Endothelial cell of umbilical vein (primary cell): ENCODE measurements at regions not wholly inside any gene's neighbourhood (a gene's known extent, or its start where the extent isn't known, plus 50 kb on each side); places are given as distances from the start of the nearest gene placed in this dataset.

Experiments
- BruUV-seq: library from RNA; stranded (reverse); fragments of 400-500 nt; replicated peaks from 2 replicates; lab custom pipeline; 2021; lab: Mats Ljungman, UMichigan
- CTCF ChIA-PET: fragments of 300-600, 350-600 bp; sonication (Branson Sonifier 250); formaldehyde crosslinking; loops from one replicate; lab custom pipeline; 2021; ENCODE audit warnings: antibody characterized with exemption, inconsistent platforms; lab: Charles Lee
- POLR2A ChIA-PET: fragments of 300-600, 350-600 bp; sonication (Branson Sonifier 250); formaldehyde crosslinking; loops from one replicate; lab custom pipeline; 2021; ENCODE audit warnings: antibody characterized with exemption, inconsistent platforms; lab: Charles Lee
- DNase-seq: peaks from one replicate; pipeline ENCODE4 v3.0.0-alpha.2; 2011; ENCODE audit warnings: low read depth, low spot score
- FAIRE-seq: peaks from 2 replicates; lab custom pipeline; 2011; peaks lifted over from hg19 to GRCh38; lab: Jason Lieb, UNC
- H2AFZ ChIP-seq: 2 replicates; pipeline ENCODE4 v1.6.0; 2012; ENCODE audit warnings: low read depth, low read length, control low read depth, inconsistent platforms
- H3K27ac ChIP-seq: 2 replicates; pipeline ENCODE4 v1.5.1; 2011; ENCODE audit warnings: low read depth, mild to moderate bottlenecking, control low read depth, low read length, moderate library complexity; ENCODE audit not compliant: insufficient read depth
- H3K27me3 ChIP-seq, 2 experiments: 2 replicates each; pipeline versions ENCODE4 v1.6.0 to v1.6.1; 2011; ENCODE audit warnings: low read length in 2 of 2, mixed read lengths in 1 of 2; ENCODE audit not compliant: control insufficient read depth in 2 of 2, insufficient read depth in 2 of 2
- H3K36me3 ChIP-seq, 2 experiments: 2 replicates in 1 of 2; 3 replicates in 1 of 2; pipeline ENCODE4 v1.5.1; 2011; ENCODE audit warnings: low read length in 2 of 2, mild to moderate bottlenecking in 1 of 2, moderate library complexity in 1 of 2; ENCODE audit not compliant: control insufficient read depth in 2 of 2, insufficient read depth in 2 of 2; ENCODE audit errors: extremely low read depth in 1 of 2
- H3K4me1 ChIP-seq: 3 replicates; pipeline ENCODE4 v1.5.1; 2011; ENCODE audit warnings: mild to moderate bottlenecking, low read length; ENCODE audit not compliant: control insufficient read depth, insufficient read depth; ENCODE audit errors: extremely low read depth
- H3K4me2 ChIP-seq: 2 replicates; pipeline ENCODE4 v1.6.1; 2011; ENCODE audit warnings: low read length, control low read depth, mixed read lengths; ENCODE audit not compliant: insufficient read depth
- H3K4me3 ChIP-seq, 3 experiments: fragments of 200-600 bp in 1 of 3; sonication (generic), shearing (Covaris generic) in 1 of 3; replicated peaks in 1 of 3; 2 replicates each; pipeline ENCODE4 v1.5.1; 2011 to 2016; ENCODE audit warnings: control low read depth in 3 of 3, low read length in 3 of 3, mild to moderate bottlenecking in 2 of 3, inconsistent platforms in 1 of 3, low read depth in 1 of 3, moderate library complexity in 1 of 3; ENCODE audit not compliant: insufficient read depth in 1 of 3
- H3K79me2 ChIP-seq: 2 replicates; pipeline ENCODE4 v1.6.0; 2012; ENCODE audit warnings: low read length, inconsistent platforms; ENCODE audit not compliant: control insufficient read depth, insufficient read depth
- H3K9ac ChIP-seq: replicated peaks from 2 replicates; pipeline ENCODE3; 2011; ENCODE audit warnings: low read length, control low read depth; ENCODE audit not compliant: insufficient read depth; ENCODE audit errors: extremely low read depth
- H3K9me1 ChIP-seq: replicated peaks from 3 replicates; pipeline ENCODE4 v1.6.0; 2011; ENCODE audit warnings: mild to moderate bottlenecking, low read length; ENCODE audit not compliant: control insufficient read depth, insufficient read depth; ENCODE audit errors: extremely low read depth
- H3K9me3 ChIP-seq: replicated peaks from 2 replicates; pipeline ENCODE4 v1.5.1; 2012; ENCODE audit warnings: low read length, inconsistent platforms; ENCODE audit not compliant: control insufficient read depth, insufficient read depth
- H4K20me1 ChIP-seq: replicated peaks from 2 replicates; pipeline ENCODE3; 2011; ENCODE audit warnings: mild to moderate bottlenecking, low read length; ENCODE audit not compliant: control insufficient read depth, insufficient read depth; ENCODE audit errors: extremely low read depth
- EZH2 ChIP-seq: IDR thresholded peaks from 2 replicates; pipeline ENCODE4 v1.6.1; 2012; ENCODE audit warnings: borderline replicate concordance, low read depth, mild to moderate bottlenecking, moderate library complexity, low read length, inconsistent platforms; ENCODE audit not compliant: severe bottlenecking
- FOS ChIP-seq: IDR thresholded peaks from 2 replicates; pipeline ENCODE4 v1.6.1; 2011; ENCODE audit warnings: mild to moderate bottlenecking, low read length, moderate library complexity, borderline replicate concordance; ENCODE audit not compliant: insufficient read depth
- GATA2 ChIP-seq: IDR thresholded peaks from 2 replicates; pipeline ENCODE4 v1.7.0; 2011; ENCODE audit warnings: low read depth, mild to moderate bottlenecking, moderate library complexity, mixed read lengths, low read length; ENCODE audit not compliant: insufficient read length, insufficient read depth
- JUN ChIP-seq: IDR thresholded peaks from 2 replicates; pipeline ENCODE4 v1.6.1; 2011; ENCODE audit warnings: borderline replicate concordance, low read depth; ENCODE audit not compliant: insufficient read length, insufficient read depth
- MYC ChIP-seq: IDR thresholded peaks from one replicate; pipeline ENCODE4 v1.6.1; 2011; ENCODE audit warnings: mild to moderate bottlenecking, low read depth, low read length
- POLR2A ChIP-seq: IDR thresholded peaks from 2 replicates; pipeline ENCODE4 v1.6.1; 2012; ENCODE audit warnings: low read depth, mild to moderate bottlenecking, control low read depth, low read length
- POLR2AphosphoS5 ChIP-seq: IDR thresholded peaks from 2 replicates; pipeline ENCODE4 v1.6.1; 2012; ENCODE audit warnings: low read depth, mild to moderate bottlenecking, control low read depth, low read length, moderate library complexity; ENCODE audit not compliant: insufficient read depth
- dilution Hi-C: fragments of 300-500 bp; cut with MboI; formaldehyde crosslinking; loops from one replicate; pipeline ENCODE4 v1.15.0; 2019; ENCODE audit warnings: low sequenced_read_pairs; ENCODE audit not compliant: extremely low pct_ligation_motif_present
- intact Hi-C: fragments of 100-400 bp; cut with micrococcal nuclease; formaldehyde crosslinking; loops from one replicate; pipeline ENCODE4 v1.10.0; 2022
- TF ChIP-seq, protein P1 (sequence below): IDR thresholded peaks from 2 replicates; pipeline ENCODE4 v1.6.1; 2011; ENCODE audit not compliant: insufficient read depth, insufficient read length
- TF ChIP-seq, protein P2 (sequence below), 2 donors: IDR thresholded peaks; 1 replicate in 1 of 2; 2 replicates in 1 of 2; pipeline ENCODE4 v1.5.1; 2011; ENCODE audit warnings: low read length in 2 of 2, mild to moderate bottlenecking in 2 of 2, moderate library complexity in 2 of 2, control low read depth in 1 of 2, inconsistent platforms in 1 of 2, low read depth in 1 of 2; ENCODE audit not compliant: insufficient read depth in 1 of 2; ENCODE audit errors: extremely low read depth in 1 of 2

DNA sequence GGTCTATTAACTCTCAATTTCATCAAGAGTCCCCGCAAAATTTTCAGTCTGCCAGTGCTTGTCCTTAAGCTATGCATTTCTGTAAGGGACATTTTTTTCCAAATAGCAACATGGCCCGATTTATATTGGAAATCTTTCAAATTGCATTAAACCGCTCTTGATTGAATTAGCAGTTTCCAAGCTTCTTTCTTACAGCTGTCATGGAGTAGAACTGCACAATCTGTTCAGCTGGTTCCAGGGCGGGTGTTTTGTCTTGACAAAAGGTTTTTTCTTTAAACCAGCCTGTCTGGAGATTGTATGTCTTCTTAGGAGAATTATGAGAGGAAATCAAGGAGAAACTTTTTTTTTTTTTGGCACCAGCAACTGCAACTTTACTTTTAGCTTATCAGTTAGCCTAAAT lies 185.8 kb downstream of the ALG10B start:
- Histone ChIP-seq H3K27ac (no peak overlapping the region), H3K9me3 (peaks cover 2% of the 10 kb centered on the region), H3K9ac (no peak overlapping the region), H3K36me3 (no peaks in the 10 kb centered on the region), H3K4me2 (no peak overlapping the region), H3K4me3 (no peak overlapping the region), H3K27me3 (no peaks in the 10 kb centered on the region), H3K4me1 (no peaks in the 10 kb centered on the region), H3K9me1 (no peaks in the 10 kb centered on the region), H2AFZ (no peak overlapping the region), H3K79me2 (no peaks in the 10 kb centered on the region), H4K20me1 (no peaks in the 10 kb centered on the region)
- intact Hi-C loops, result no loop called here
- no peak for FAIRE-seq
- CTCF ChIA-PET, result no interaction called here
- dilution Hi-C loops, result no loop called here
- no TSS peak for BruUV-seq
- DNase-seq, result no peak
- TF ChIP-seq, protein P1, sequence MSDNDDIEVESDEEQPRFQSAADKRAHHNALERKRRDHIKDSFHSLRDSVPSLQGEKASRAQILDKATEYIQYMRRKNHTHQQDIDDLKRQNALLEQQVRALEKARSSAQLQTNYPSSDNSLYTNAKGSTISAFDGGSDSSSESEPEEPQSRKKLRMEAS, result no peak
- no peak for TF ChIP-seq GATA2
- no peak for TF ChIP-seq MYC
- TF ChIP-seq, protein P2, sequence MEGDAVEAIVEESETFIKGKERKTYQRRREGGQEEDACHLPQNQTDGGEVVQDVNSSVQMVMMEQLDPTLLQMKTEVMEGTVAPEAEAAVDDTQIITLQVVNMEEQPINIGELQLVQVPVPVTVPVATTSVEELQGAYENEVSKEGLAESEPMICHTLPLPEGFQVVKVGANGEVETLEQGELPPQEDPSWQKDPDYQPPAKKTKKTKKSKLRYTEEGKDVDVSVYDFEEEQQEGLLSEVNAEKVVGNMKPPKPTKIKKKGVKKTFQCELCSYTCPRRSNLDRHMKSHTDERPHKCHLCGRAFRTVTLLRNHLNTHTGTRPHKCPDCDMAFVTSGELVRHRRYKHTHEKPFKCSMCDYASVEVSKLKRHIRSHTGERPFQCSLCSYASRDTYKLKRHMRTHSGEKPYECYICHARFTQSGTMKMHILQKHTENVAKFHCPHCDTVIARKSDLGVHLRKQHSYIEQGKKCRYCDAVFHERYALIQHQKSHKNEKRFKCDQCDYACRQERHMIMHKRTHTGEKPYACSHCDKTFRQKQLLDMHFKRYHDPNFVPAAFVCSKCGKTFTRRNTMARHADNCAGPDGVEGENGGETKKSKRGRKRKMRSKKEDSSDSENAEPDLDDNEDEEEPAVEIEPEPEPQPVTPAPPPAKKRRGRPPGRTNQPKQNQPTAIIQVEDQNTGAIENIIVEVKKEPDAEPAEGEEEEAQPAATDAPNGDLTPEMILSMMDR (IDR thresholded peaks at IDR 0.05; ENCODE audit: extremely low read depth in 1 of 2, insufficient read depth in 1 of 2, low read depth in 1 of 2, low read length in 2 of 2), result no peak
- TF ChIP-seq EZH2, result no peak
- POLR2A ChIA-PET, result no interaction called here

DNA sequence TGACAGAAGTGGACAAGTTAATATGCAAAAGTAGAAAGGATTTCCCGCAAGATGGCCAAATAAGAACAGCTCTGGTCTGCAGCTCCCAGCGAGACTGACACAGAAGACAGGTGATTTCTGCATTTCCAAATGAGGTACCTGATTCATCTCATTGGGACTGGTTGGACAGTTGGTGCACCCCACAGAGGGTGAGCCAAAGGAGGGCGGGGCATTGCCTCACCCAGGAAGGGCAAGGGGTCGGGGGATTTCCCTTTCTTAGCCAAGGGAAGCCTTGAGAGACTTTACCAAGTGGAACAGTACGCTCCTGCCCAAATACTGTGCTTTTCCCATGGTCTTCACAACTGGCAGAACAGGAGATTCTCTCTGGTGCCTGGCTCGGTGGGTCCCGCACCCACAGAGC lies 191.3 kb downstream of the ALG10B start:
- no peaks in the 10 kb centered on the region for H4K20me1 ChIP-seq
- H3K36me3 ChIP-seq, result no peaks in the 10 kb centered on the region
- H2AFZ ChIP-seq, result no peak overlapping the region
- H3K27me3 ChIP-seq, result no peaks in the 10 kb centered on the region
- intact Hi-C loops, result no loop called here
- CTCF ChIA-PET, result no interaction called here
- H3K9me3 ChIP-seq, result no peaks in the 10 kb centered on the region
- no peak for TF ChIP-seq GATA2
- TF ChIP-seq, protein P1, result no peak
- no peak for TF ChIP-seq EZH2
- no peak for TF ChIP-seq POLR2AphosphoS5
- TF ChIP-seq, protein P2 (IDR thresholded peaks at IDR 0.05; ENCODE audit: extremely low read depth in 1 of 2, insufficient read depth in 1 of 2, low read depth in 1 of 2, low read length in 2 of 2), result no peak
- TF ChIP-seq FOS, result no peak
- no peak for TF ChIP-seq MYC
- TF ChIP-seq POLR2A, result no peak
- no peak for TF ChIP-seq JUN
- no peak overlapping the region for H3K4me3 ChIP-seq
- dilution Hi-C loops, result no loop called here
- H3K79me2 ChIP-seq, result no peaks in the 10 kb centered on the region
- no peak for DNase-seq
- no peaks in the 10 kb centered on the region for H3K4me1 ChIP-seq
- POLR2A ChIA-PET, result no interaction called here
- H3K27ac ChIP-seq, result no peak overlapping the region
- H3K4me2 ChIP-seq, result no peak overlapping the region
- BruUV-seq, result no TSS peak
- no peaks in the 10 kb centered on the region for H3K9me1 ChIP-seq
- FAIRE-seq, result no peak
- no peak overlapping the region for H3K9ac ChIP-seq
